KMS-11 (cell line): ENCODE measurements at regions not wholly inside any gene's neighbourhood (a gene's known extent, or its start where the extent isn't known, plus 50 kb on each side); places are given as distances from the start of the nearest gene placed in this dataset.

ENCODE experiments used
- H2AFZ ChIP-seq: fragments of 200-600 bp; sonication (generic); 2 replicates; pipeline ENCODE4 v1.6.1; 2016; ENCODE audit warnings: antibody characterized with exemption, mixed run types, low read depth
- H3K27ac ChIP-seq: fragments of 200-600 bp; sonication (generic); 2 replicates; pipeline ENCODE4 v1.6.1; 2016; ENCODE audit warnings: mild to moderate bottlenecking, mixed run types
- H3K27me3 ChIP-seq: fragments of 200-600 bp; sonication (generic); 2 replicates; pipeline ENCODE4 v1.6.1; 2017; ENCODE audit warnings: mild to moderate bottlenecking, low read depth, mixed run types, moderate library complexity; ENCODE audit not compliant: insufficient read depth
- H3K36me3 ChIP-seq: fragments of 200-600 bp; sonication (generic); 2 replicates; pipeline ENCODE4 v1.6.1; 2017; ENCODE audit warnings: mild to moderate bottlenecking, mixed run types; ENCODE audit not compliant: insufficient read depth
- H3K4me1 ChIP-seq: fragments of 200-600 bp; sonication (generic); 2 replicates; pipeline ENCODE4 v1.6.1; 2016; ENCODE audit warnings: mild to moderate bottlenecking, low read depth, mixed run types; ENCODE audit not compliant: poor library complexity, severe bottlenecking
- H3K4me2 ChIP-seq: fragments of 200-600 bp; sonication (generic); 2 replicates; pipeline ENCODE4 v1.7.0; 2016; ENCODE audit warnings: mild to moderate bottlenecking, mixed run types
- H3K4me3 ChIP-seq: fragments of 200-600 bp; sonication (generic); IDR thresholded peaks from 2 replicates; pipeline ENCODE4 v1.6.1; 2017; ENCODE audit warnings: low read depth, low read length, mixed read lengths; ENCODE audit not compliant: insufficient read depth
- H3K79me2 ChIP-seq: fragments of 200-600 bp; sonication (generic); 2 replicates; pipeline ENCODE4 v1.6.1; 2016; ENCODE audit warnings: low read depth, mixed run types; ENCODE audit not compliant: insufficient read depth
- H3K9ac ChIP-seq: fragments of 200-600 bp; sonication (generic); 2 replicates; pipeline ENCODE4 v1.6.1; 2016; ENCODE audit warnings: mild to moderate bottlenecking, mixed run types
- H4K20me1 ChIP-seq: fragments of 200-600 bp; sonication (generic); 2 replicates; pipeline ENCODE4 v1.6.1; 2016; ENCODE audit warnings: mild to moderate bottlenecking, mixed run types; ENCODE audit not compliant: insufficient read depth
- CTCF ChIP-seq: fragments of 200-600 bp; sonication (generic); conservative IDR thresholded peaks from 2 replicates; pipeline ENCODE4 v1.6.1; 2017; ENCODE audit warnings: low read depth, mild to moderate bottlenecking, antibody characterized with exemption, low read length, moderate library complexity, mixed read lengths

- no peaks in the 10 kb centered on the region for H3K36me3 ChIP-seq
- no peak overlapping the region for H2AFZ ChIP-seq
- no peaks in the 10 kb centered on the region for H3K4me1 ChIP-seq
- H3K79me2 ChIP-seq: no peaks in the 10 kb centered on the region
- no peaks in the 10 kb centered on the region for H3K27me3 ChIP-seq
- H3K4me3 ChIP-seq: no peak overlapping the region
- H4K20me1 ChIP-seq: no peaks in the 10 kb centered on the region
- H3K4me2 ChIP-seq: no peak overlapping the region
- no peak overlapping the region for H3K9ac ChIP-seq
- no peak for TF ChIP-seq CTCF
- no peak overlapping the region for H3K27ac ChIP-seq
Measured at GRCh38 chr15:47371939-47372338, 345.4 kb upstream of the SEMA6D start.

GRCh38 chr15:47374222-47374621 is 343.1 kb upstream of the SEMA6D start:
- no peak overlapping the region for H3K27ac ChIP-seq
- H3K4me1 ChIP-seq: no peaks in the 10 kb centered on the region
- no peaks in the 10 kb centered on the region for H3K36me3 ChIP-seq
- no peak for TF ChIP-seq CTCF
- H3K27me3 ChIP-seq: no peaks in the 10 kb centered on the region
- no peaks in the 10 kb centered on the region for H4K20me1 ChIP-seq
- no peak overlapping the region for H2AFZ ChIP-seq
- no peak overlapping the region for H3K4me2 ChIP-seq
- no peaks in the 10 kb centered on the region for H3K79me2 ChIP-seq
- H3K9ac ChIP-seq: no peak overlapping the region
- H3K4me3 ChIP-seq: no peak overlapping the region

GRCh38 chr15:47376190-47376589 is 341.1 kb upstream of the SEMA6D start:
- H4K20me1 ChIP-seq: no peaks in the 10 kb centered on the region
- no peak overlapping the region for H3K4me3 ChIP-seq
- no peak overlapping the region; the same call in 1 of the 2 replicates for H3K4me2 ChIP-seq
- no peak for TF ChIP-seq CTCF
- H3K4me1 ChIP-seq: peaks cover 11% of the 10 kb centered on the region
- H3K36me3 ChIP-seq: no peaks in the 10 kb centered on the region
- H3K9ac ChIP-seq: no peak overlapping the region
- no peaks in the 10 kb centered on the region for H3K27me3 ChIP-seq
- H2AFZ ChIP-seq: no peak overlapping the region
- no peak overlapping the region for H3K27ac ChIP-seq
- H3K79me2 ChIP-seq: no peaks in the 10 kb centered on the region

- peaks cover 16% of the 10 kb centered on the region for H3K4me1 ChIP-seq
- H2AFZ ChIP-seq: no peak overlapping the region
- H3K27ac ChIP-seq: no peak overlapping the region
- no peaks in the 10 kb centered on the region for H3K79me2 ChIP-seq
- no peak overlapping the region for H3K9ac ChIP-seq
- no peaks in the 10 kb centered on the region for H4K20me1 ChIP-seq
- no peaks in the 10 kb centered on the region for H3K36me3 ChIP-seq
- no peak overlapping the region for H3K4me3 ChIP-seq
- no peak overlapping the region for H3K4me2 ChIP-seq
- H3K27me3 ChIP-seq: no peaks in the 10 kb centered on the region
- no peak for TF ChIP-seq CTCF
Measured at GRCh38 chr15:47377465-47377864, 339.8 kb upstream of the SEMA6D start.
